Tibial nerve (tissue), 3 donors: ENCODE measurements at regions not wholly inside any gene's neighbourhood (a gene's known extent, or its start where the extent isn't known, plus 50 kb on each side); places are given as distances from the start of the nearest gene placed in this dataset.

Experiments
- POLR2A ChIP-seq, 2 donors: fragments of 450-650 bp; IDR thresholded peaks; one replicate each; pipeline ENCODE4 v1.6.1; 2017; ENCODE audit warnings: antibody characterized with exemption in 2 of 2, mild to moderate bottlenecking in 2 of 2, moderate library complexity in 2 of 2
- TF ChIP-seq, protein P1 (sequence below), 5 experiments: fragments of 200-600 bp in 3 of 5; fragments of 450-650 bp in 2 of 5; sonication (generic) in 3 of 5; IDR thresholded peaks; one replicate each; pipeline ENCODE4 v1.5.1; 2016 to 2019; ENCODE audit warnings: antibody characterized with exemption in 5 of 5, mild to moderate bottlenecking in 3 of 5, moderate library complexity in 2 of 5

DNA sequence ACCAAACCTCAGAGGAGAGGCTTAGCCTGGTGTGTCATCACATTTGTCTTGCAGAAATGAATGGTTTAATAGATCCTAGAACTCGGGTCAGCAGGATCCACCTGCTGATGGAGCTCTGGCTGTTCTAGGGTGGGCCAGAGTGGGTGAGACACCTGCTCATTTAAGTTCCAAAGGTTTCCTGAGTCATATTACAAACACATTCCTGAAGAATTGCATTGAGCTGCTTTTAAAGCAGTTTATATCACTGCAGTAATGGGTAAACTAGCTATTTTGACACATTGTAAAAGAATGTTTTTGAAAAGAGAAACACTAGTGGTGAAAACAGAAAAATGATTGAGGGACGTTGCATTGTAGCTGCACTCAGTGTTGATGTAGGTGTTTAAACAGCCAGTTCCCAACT is 175.3 kb upstream of the TCF4 start:
- TF ChIP-seq, protein P1, sequence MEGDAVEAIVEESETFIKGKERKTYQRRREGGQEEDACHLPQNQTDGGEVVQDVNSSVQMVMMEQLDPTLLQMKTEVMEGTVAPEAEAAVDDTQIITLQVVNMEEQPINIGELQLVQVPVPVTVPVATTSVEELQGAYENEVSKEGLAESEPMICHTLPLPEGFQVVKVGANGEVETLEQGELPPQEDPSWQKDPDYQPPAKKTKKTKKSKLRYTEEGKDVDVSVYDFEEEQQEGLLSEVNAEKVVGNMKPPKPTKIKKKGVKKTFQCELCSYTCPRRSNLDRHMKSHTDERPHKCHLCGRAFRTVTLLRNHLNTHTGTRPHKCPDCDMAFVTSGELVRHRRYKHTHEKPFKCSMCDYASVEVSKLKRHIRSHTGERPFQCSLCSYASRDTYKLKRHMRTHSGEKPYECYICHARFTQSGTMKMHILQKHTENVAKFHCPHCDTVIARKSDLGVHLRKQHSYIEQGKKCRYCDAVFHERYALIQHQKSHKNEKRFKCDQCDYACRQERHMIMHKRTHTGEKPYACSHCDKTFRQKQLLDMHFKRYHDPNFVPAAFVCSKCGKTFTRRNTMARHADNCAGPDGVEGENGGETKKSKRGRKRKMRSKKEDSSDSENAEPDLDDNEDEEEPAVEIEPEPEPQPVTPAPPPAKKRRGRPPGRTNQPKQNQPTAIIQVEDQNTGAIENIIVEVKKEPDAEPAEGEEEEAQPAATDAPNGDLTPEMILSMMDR (IDR thresholded peaks at IDR 0.05), result no peak
- TF ChIP-seq POLR2A (IDR thresholded peaks at IDR 0.05), result no peak
